WTC11 (cell line): ENCODE measurements at regions not wholly inside any gene's neighbourhood (a gene's known extent, or its start where the extent isn't known, plus 50 kb on each side); places are given as distances from the start of the nearest gene placed in this dataset.

Experiments
- ATAC-seq: fragments of 200-7000 bp; cut with Tn5 transposase; 2 replicates; pipeline ENCODE4 v1.10.0; 2021; ENCODE audit warnings: mild to moderate bottlenecking, moderate library complexity
- CTCF ChIA-PET: fragments of 300-600 bp; sonication (Branson Sonifier 250); formaldehyde crosslinking; loops from one replicate; lab custom pipeline; 2021; ENCODE audit warnings: antibody characterized with exemption; lab: Charles Lee
- POLR2A ChIA-PET: fragments of 350-600 bp; sonication (Branson Sonifier 250); formaldehyde crosslinking; loops from one replicate; lab custom pipeline; 2021; ENCODE audit warnings: antibody characterized with exemption; lab: Charles Lee
- DNase-seq: peaks from one replicate; pipeline ENCODE4 v3.0.0; 2021; ENCODE audit warnings: low spot score
- H3K27ac Mint-ChIP-seq: 2 replicates; pipeline ENCODE4 v1.8.0; 2021; ENCODE audit warnings: mixed read lengths
- H3K27me3 Mint-ChIP-seq: 2 replicates; pipeline ENCODE4 v1.8.0; 2021; ENCODE audit warnings: low read depth, mild to moderate bottlenecking, moderate library complexity, mixed read lengths
- H3K36me3 Mint-ChIP-seq: 2 replicates; pipeline ENCODE4 v1.8.0; 2021; ENCODE audit warnings: mixed read lengths
- H3K4me1 Mint-ChIP-seq: 2 replicates; pipeline ENCODE4 v1.8.0; 2022; ENCODE audit warnings: mixed read lengths
- H3K4me3 Mint-ChIP-seq: 2 replicates; pipeline ENCODE4 v1.8.0; 2021; ENCODE audit warnings: mild to moderate bottlenecking, moderate library complexity, mixed read lengths
- H3K9me3 Mint-ChIP-seq: 2 replicates; pipeline ENCODE4 v1.8.0; 2021; ENCODE audit warnings: mixed read lengths
- CREM ChIP-seq: sonication (generic); formaldehyde crosslinking; IDR thresholded peaks from 2 replicates; pipeline ENCODE4 v1.8.1; 2022; ENCODE audit warnings: mild to moderate bottlenecking, missing genetic modification reagents, moderate library complexity
- JAZF1 ChIP-seq: fragments of 250-450 bp; sonication (Bioruptor Pico); IDR thresholded peaks from 2 replicates; pipeline ENCODE4 v1.9.0; 2021; ENCODE audit warnings: moderate library complexity, mild to moderate bottlenecking, inconsistent platforms
- MXD4 ChIP-seq: fragments of 250-450 bp; sonication (Bioruptor Pico); IDR thresholded peaks from 2 replicates; pipeline ENCODE4 v1.8.0; 2021; ENCODE audit warnings: mild to moderate bottlenecking, moderate library complexity, borderline replicate concordance
- MYBL2 ChIP-seq: sonication (generic); formaldehyde crosslinking; IDR thresholded peaks from 2 replicates; pipeline ENCODE4 v1.8.1; 2023; ENCODE audit warnings: mild to moderate bottlenecking, moderate library complexity, missing genetic modification reagents
- NFATC4 ChIP-seq: fragments of 250-450 bp; sonication (Bioruptor Pico); IDR thresholded peaks from 2 replicates; pipeline ENCODE4 v1.9.0; 2021; ENCODE audit warnings: mild to moderate bottlenecking
- NFYB ChIP-seq: sonication (generic); formaldehyde crosslinking; conservative IDR thresholded peaks from 2 replicates; pipeline ENCODE4 v1.8.0; 2022; ENCODE audit warnings: low read depth, missing genetic modification reagents
- OVOL2 ChIP-seq: fragments of 250-450 bp; sonication (Bioruptor Pico); IDR thresholded peaks from 2 replicates; pipeline ENCODE4 v1.9.0; 2021; ENCODE audit warnings: mild to moderate bottlenecking, borderline replicate concordance
- RELA ChIP-seq: sonication (generic); formaldehyde crosslinking; IDR thresholded peaks from 2 replicates; pipeline ENCODE4 v1.8.1; 2022; ENCODE audit warnings: missing genetic modification reagents, mild to moderate bottlenecking, borderline replicate concordance
- TCF7 ChIP-seq: sonication (generic); formaldehyde crosslinking; IDR thresholded peaks from 2 replicates; pipeline ENCODE4 v1.8.0; 2022; ENCODE audit warnings: mild to moderate bottlenecking, low read depth, missing genetic modification reagents, moderate library complexity
- TEAD4 ChIP-seq: sonication (generic); formaldehyde crosslinking; IDR thresholded peaks from 2 replicates; pipeline ENCODE4 v1.8.0; 2022; ENCODE audit warnings: mild to moderate bottlenecking, missing genetic modification reagents
- TP53 ChIP-seq: sonication (generic); formaldehyde crosslinking; IDR thresholded peaks from 2 replicates; pipeline ENCODE4 v1.8.1; 2023; ENCODE audit warnings: mild to moderate bottlenecking, missing genetic modification reagents
- TF ChIP-seq, protein P1 (sequence below): sonication (generic); formaldehyde crosslinking; IDR thresholded peaks from 2 replicates; pipeline ENCODE4 v1.8.1; 2023; ENCODE audit warnings: mild to moderate bottlenecking, missing genetic modification reagents, borderline replicate concordance
- TF ChIP-seq, protein P2 (sequence below): sonication (generic); formaldehyde crosslinking; IDR thresholded peaks from 2 replicates; pipeline ENCODE4 v1.8.0; 2022; ENCODE audit warnings: missing genetic modification reagents
- TF ChIP-seq, protein P3 (sequence below): sonication (generic); formaldehyde crosslinking; IDR thresholded peaks from 2 replicates; pipeline ENCODE4 v1.8.0; 2022; ENCODE audit warnings: mild to moderate bottlenecking, missing genetic modification reagents
- TF ChIP-seq, protein P4 (sequence below): fragments of 250-450 bp; sonication (Bioruptor Pico); IDR thresholded peaks from 2 replicates; pipeline ENCODE4 v1.9.0; 2021; ENCODE audit warnings: mild to moderate bottlenecking
- TF ChIP-seq, protein P5 (sequence below): sonication (generic); formaldehyde crosslinking; IDR thresholded peaks from 2 replicates; pipeline ENCODE4 v1.8.1; 2023; ENCODE audit warnings: mild to moderate bottlenecking, moderate library complexity, missing genetic modification reagents
- TF ChIP-seq, protein P6 (sequence below): fragments of 250-450 bp; sonication (Bioruptor Pico); IDR thresholded peaks from 2 replicates; pipeline ENCODE4 v1.8.0; 2021; ENCODE audit warnings: mild to moderate bottlenecking

DNA sequence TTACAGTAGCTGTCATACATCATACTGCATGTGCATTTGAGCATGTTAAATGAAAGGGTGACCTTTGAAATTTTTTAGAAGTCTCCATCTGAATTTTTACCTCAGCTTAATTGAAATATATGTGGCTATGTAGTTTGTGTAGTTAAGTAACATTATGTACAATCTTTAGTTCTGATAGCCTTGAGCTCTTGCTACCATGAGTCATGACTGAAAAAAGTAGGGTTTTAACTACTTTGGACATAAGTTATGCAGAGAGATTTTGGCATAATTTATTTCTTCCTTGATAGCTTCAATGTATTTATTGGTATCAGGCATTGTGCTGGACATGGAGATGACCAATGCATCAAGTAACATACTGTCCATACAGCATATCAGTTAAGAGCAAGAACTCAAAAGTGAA lies 376.5 kb upstream of the ZNF717 start:
- ChIA-PET POLR2A (no interaction called here), CTCF (no interaction called here)
- no peak overlapping the region for H3K4me3 Mint-ChIP-seq
- H3K36me3 Mint-ChIP-seq = no peaks in the 10 kb centered on the region
- H3K27ac Mint-ChIP-seq = no peak overlapping the region
- TF ChIP-seq, protein P1, sequence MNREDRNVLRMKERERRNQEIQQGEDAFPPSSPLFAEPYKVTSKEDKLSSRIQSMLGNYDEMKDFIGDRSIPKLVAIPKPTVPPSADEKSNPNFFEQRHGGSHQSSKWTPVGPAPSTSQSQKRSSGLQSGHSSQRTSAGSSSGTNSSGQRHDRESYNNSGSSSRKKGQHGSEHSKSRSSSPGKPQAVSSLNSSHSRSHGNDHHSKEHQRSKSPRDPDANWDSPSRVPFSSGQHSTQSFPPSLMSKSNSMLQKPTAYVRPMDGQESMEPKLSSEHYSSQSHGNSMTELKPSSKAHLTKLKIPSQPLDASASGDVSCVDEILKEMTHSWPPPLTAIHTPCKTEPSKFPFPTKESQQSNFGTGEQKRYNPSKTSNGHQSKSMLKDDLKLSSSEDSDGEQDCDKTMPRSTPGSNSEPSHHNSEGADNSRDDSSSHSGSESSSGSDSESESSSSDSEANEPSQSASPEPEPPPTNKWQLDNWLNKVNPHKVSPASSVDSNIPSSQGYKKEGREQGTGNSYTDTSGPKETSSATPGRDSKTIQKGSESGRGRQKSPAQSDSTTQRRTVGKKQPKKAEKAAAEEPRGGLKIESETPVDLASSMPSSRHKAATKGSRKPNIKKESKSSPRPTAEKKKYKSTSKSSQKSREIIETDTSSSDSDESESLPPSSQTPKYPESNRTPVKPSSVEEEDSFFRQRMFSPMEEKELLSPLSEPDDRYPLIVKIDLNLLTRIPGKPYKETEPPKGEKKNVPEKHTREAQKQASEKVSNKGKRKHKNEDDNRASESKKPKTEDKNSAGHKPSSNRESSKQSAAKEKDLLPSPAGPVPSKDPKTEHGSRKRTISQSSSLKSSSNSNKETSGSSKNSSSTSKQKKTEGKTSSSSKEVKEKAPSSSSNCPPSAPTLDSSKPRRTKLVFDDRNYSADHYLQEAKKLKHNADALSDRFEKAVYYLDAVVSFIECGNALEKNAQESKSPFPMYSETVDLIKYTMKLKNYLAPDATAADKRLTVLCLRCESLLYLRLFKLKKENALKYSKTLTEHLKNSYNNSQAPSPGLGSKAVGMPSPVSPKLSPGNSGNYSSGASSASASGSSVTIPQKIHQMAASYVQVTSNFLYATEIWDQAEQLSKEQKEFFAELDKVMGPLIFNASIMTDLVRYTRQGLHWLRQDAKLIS (CRISPR knock-in tag) = no peak
- TF ChIP-seq TP53 (CRISPR knock-in tag) (no peak), TEAD4 (no peak), RELA (CRISPR knock-in tag) (no peak), MYBL2 (CRISPR knock-in tag) (no peak), CREM (CRISPR knock-in tag) (no peak), TCF7 (CRISPR knock-in tag) (no peak), MXD4 (CRISPR knock-in tag) (no peak), NFATC4 (CRISPR knock-in tag) (no peak)
- TF ChIP-seq, protein P2, sequence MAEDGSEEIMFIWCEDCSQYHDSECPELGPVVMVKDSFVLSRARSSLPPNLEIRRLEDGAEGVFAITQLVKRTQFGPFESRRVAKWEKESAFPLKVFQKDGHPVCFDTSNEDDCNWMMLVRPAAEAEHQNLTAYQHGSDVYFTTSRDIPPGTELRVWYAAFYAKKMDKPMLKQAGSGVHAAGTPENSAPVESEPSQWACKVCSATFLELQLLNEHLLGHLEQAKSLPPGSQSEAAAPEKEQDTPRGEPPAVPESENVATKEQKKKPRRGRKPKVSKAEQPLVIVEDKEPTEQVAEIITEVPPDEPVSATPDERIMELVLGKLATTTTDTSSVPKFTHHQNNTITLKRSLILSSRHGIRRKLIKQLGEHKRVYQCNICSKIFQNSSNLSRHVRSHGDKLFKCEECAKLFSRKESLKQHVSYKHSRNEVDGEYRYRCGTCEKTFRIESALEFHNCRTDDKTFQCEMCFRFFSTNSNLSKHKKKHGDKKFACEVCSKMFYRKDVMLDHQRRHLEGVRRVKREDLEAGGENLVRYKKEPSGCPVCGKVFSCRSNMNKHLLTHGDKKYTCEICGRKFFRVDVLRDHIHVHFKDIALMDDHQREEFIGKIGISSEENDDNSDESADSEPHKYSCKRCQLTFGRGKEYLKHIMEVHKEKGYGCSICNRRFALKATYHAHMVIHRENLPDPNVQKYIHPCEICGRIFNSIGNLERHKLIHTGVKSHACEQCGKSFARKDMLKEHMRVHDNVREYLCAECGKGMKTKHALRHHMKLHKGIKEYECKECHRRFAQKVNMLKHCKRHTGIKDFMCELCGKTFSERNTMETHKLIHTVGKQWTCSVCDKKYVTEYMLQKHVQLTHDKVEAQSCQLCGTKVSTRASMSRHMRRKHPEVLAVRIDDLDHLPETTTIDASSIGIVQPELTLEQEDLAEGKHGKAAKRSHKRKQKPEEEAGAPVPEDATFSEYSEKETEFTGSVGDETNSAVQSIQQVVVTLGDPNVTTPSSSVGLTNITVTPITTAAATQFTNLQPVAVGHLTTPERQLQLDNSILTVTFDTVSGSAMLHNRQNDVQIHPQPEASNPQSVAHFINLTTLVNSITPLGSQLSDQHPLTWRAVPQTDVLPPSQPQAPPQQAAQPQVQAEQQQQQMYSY (CRISPR knock-in tag) = no peak
- TF ChIP-seq, protein P3, sequence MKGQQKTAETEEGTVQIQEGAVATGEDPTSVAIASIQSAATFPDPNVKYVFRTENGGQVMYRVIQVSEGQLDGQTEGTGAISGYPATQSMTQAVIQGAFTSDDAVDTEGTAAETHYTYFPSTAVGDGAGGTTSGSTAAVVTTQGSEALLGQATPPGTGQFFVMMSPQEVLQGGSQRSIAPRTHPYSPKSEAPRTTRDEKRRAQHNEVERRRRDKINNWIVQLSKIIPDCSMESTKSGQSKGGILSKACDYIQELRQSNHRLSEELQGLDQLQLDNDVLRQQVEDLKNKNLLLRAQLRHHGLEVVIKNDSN (CRISPR knock-in tag) = no peak
- TF ChIP-seq, protein P4, sequence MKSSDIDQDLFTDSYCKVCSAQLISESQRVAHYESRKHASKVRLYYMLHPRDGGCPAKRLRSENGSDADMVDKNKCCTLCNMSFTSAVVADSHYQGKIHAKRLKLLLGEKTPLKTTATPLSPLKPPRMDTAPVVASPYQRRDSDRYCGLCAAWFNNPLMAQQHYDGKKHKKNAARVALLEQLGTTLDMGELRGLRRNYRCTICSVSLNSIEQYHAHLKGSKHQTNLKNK (CRISPR knock-in tag) = no peak
- H3K27me3 Mint-ChIP-seq = no peaks in the 10 kb centered on the region
- no peaks in the 10 kb centered on the region for H3K9me3 Mint-ChIP-seq
- peaks cover 9% of the 10 kb centered on the region for H3K4me1 Mint-ChIP-seq
- DNase-seq (no peak), ATAC-seq (no peak)

DNA sequence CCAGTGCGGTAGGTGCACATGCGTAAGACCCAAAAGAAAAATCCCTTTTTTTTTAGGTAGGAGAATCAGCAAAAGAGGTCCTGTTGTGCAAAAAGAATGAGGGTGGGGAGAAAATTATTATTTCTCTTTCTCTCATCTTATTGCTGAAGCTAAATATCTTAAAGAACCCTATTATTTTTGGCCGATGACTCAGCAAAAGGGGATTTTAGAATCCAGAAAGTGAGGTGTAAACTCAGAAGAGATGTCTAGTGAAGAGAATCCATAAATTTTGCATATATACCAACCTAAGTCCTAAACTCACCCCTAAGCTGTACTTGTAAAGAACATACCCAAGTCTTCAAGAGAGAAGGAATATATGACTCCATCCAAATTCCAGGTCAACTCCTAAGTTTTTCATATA lies 386.3 kb upstream of the ZNF717 start:
- DNase-seq = no peak
- Mint-ChIP-seq H3K27ac (peak overlapping the region; percentile 33; the same call in 1 of the 2 replicates), H3K4me3 (no peak overlapping the region), H3K36me3 (0 out of 2 replicates have a peak, but pooled peaks cover 3% of the 10 kb centered on the region)
- CTCF ChIA-PET = no interaction called here
- TF ChIP-seq, protein P5, sequence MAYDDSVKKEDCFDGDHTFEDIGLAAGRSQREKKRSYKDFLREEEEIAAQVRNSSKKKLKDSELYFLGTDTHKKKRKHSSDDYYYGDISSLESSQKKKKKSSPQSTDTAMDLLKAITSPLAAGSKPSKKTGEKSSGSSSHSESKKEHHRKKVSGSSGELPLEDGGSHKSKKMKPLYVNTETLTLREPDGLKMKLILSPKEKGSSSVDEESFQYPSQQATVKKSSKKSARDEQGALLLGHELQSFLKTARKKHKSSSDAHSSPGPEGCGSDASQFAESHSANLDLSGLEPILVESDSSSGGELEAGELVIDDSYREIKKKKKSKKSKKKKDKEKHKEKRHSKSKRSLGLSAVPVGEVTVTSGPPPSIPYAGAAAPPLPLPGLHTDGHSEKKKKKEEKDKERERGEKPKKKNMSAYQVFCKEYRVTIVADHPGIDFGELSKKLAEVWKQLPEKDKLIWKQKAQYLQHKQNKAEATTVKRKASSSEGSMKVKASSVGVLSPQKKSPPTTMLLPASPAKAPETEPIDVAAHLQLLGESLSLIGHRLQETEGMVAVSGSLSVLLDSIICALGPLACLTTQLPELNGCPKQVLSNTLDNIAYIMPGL (CRISPR knock-in tag) = no peak
- TF ChIP-seq NFYB (CRISPR knock-in tag) = no peak
- TF ChIP-seq OVOL2 (CRISPR knock-in tag) = no peak
- TF ChIP-seq NFATC4 (CRISPR knock-in tag) = no peak
- TF ChIP-seq, protein P6, sequence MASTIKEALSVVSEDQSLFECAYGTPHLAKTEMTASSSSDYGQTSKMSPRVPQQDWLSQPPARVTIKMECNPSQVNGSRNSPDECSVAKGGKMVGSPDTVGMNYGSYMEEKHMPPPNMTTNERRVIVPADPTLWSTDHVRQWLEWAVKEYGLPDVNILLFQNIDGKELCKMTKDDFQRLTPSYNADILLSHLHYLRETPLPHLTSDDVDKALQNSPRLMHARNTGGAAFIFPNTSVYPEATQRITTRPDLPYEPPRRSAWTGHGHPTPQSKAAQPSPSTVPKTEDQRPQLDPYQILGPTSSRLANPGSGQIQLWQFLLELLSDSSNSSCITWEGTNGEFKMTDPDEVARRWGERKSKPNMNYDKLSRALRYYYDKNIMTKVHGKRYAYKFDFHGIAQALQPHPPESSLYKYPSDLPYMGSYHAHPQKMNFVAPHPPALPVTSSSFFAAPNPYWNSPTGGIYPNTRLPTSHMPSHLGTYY (CRISPR knock-in tag) = no peak
- no peak for TF ChIP-seq JAZF1 (CRISPR knock-in tag)
- TF ChIP-seq, all 79 proteins: peak for 0
- Mint-ChIP-seq H3K4me1 (0 out of 2 replicates have a peak, but pooled peaks cover 4% of the 10 kb centered on the region), H3K9me3 (peaks cover 11% of the 10 kb centered on the region), H3K27me3 (no peaks in the 10 kb centered on the region)
- POLR2A ChIA-PET = no interaction called here
- ATAC-seq = no peak
